ENCODE measurements at regions not wholly inside any gene's neighbourhood (a gene's known extent, or its start where the extent isn't known, plus 50 kb on each side); places are given as distances from the start of the nearest gene placed in this dataset.

DNA sequence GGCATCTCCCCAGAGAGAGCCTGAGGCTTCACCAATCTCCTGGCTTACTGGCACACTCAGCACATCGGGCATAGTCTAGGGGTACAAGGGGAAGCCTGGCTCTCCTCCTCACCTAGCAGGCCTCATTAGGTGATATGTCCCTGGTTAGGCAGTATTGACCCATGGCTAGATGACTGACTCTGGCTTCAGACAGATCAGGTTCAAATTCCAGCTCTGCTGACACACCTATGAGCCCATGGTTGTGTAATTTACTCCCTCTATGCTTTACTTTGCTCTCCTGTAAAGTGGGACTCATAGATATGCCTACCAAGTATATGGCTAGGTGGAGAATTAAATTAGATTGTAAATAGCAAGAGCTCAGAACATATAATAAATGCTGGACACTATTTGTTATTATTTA is 157.3 kb upstream of the IRX3 start:
- TF ChIP-seq FOXP2 (optimal IDR thresholded peaks at IDR 0.05; ENCODE audit: borderline replicate concordance, extremely low read depth, extremely low read length, insufficient read depth) (no peak), SIN3A (IDR thresholded peaks at IDR 0.05; ENCODE audit: borderline replicate concordance, insufficient read depth, low read length) (no peak), TAF1 (IDR thresholded peaks at IDR 0.05; ENCODE audit: borderline replicate concordance, insufficient read depth, low read length) (no peak), REST (IDR thresholded peaks at IDR 0.05; ENCODE audit: insufficient read depth in 1 of 2, low read depth in 2 of 2, low read length in 2 of 2) (no peak)

DNA sequence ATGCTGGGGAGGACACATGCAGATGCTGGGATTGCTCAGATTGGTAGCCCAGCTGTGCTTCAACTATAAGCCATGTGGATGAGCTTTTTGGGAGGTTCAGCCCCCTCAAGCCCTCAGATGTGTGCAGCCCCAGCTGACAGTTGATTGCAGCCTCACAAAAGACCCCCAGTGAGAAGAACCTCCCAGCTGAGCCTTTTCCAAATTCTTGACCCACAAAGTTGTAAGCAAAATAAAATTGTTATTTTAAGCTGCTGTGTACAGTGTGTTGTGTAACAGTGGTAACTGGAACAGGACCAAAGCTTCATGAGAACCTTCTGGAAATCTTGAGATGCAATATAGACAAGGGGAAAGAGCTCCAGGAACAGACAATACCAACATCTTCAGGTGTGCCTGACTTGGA is 156.8 kb upstream of the IRX3 start:
- TF ChIP-seq REST (IDR thresholded peaks at IDR 0.05; ENCODE audit: insufficient read depth in 1 of 2, low read depth in 2 of 2, low read length in 2 of 2) (no peak), FOXP2 (optimal IDR thresholded peaks at IDR 0.05; ENCODE audit: borderline replicate concordance, extremely low read depth, extremely low read length, insufficient read depth) (no peak), TAF1 (IDR thresholded peaks at IDR 0.05; ENCODE audit: borderline replicate concordance, insufficient read depth, low read length) (no peak), SIN3A (IDR thresholded peaks at IDR 0.05; ENCODE audit: borderline replicate concordance, insufficient read depth, low read length) (no peak)

DNA sequence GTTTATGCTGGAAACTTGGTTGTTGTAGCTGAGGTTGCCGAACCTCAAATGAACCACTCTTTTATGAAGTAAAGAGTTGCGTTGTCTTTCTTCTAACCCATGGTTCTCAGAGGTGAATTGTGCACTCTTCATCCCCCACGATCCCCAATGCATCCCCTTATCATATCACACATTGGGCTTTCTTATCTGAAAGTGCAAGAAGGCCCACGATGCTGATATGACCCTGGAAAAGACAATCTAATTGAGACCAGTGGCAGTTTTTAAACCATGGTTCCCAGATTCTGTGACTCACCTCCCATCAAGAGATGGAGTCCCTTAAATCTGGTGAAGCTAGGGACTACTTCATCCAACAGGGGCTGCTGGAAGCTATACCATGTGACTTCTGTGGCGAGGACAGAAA is 156.3 kb upstream of the IRX3 start:
- no peak for TF ChIP-seq SIN3A (IDR thresholded peaks at IDR 0.05; ENCODE audit: borderline replicate concordance, insufficient read depth, low read length)
- no peak for TF ChIP-seq POLR2AphosphoS5 (IDR thresholded peaks at IDR 0.05; ENCODE audit: low read depth, low read length)
- TF ChIP-seq FOXP2 (optimal IDR thresholded peaks at IDR 0.05; ENCODE audit: borderline replicate concordance, extremely low read depth, extremely low read length, insufficient read depth), result no peak
- no peak for TF ChIP-seq TAF1 (IDR thresholded peaks at IDR 0.05; ENCODE audit: borderline replicate concordance, insufficient read depth, low read length)
- no peak for TF ChIP-seq REST (IDR thresholded peaks at IDR 0.05; ENCODE audit: insufficient read depth in 1 of 2, low read depth in 2 of 2, low read length in 2 of 2)

DNA sequence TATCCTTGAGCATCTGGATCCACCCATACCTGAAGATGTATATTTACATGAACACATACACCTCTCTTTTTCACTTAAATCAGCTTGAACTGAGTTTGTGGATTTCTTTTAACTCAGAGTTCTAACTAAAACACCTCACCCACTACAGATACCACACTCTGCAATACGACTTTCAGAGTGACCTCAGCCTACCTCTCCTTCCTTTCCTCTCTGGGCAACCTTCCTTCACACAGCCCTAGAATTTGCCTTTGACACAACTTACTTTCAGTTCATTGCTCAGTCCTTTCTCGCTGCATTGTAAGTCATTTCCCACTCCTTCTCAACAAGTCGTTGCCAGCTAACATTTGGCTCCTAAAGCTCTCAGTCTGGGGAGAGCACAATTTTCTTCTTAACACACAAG is 151.9 kb upstream of the IRX3 start:
- TF ChIP-seq SIN3A (IDR thresholded peaks at IDR 0.05; ENCODE audit: borderline replicate concordance, insufficient read depth, low read length) (no peak), POLR2AphosphoS5 (IDR thresholded peaks at IDR 0.05; ENCODE audit: low read depth, low read length) (no peak), TAF1 (IDR thresholded peaks at IDR 0.05; ENCODE audit: borderline replicate concordance, insufficient read depth, low read length) (no peak), REST (IDR thresholded peaks at IDR 0.05; ENCODE audit: insufficient read depth in 1 of 2, low read depth in 2 of 2, low read length in 2 of 2) (no peak), FOXP2 (optimal IDR thresholded peaks at IDR 0.05; ENCODE audit: borderline replicate concordance, extremely low read depth, extremely low read length, insufficient read depth) (no peak)

GRCh38 chr16:54437921-54438320 is 151.3 kb upstream of the IRX3 start:
- no peak for TF ChIP-seq FOXP2 (optimal IDR thresholded peaks at IDR 0.05; ENCODE audit: borderline replicate concordance, extremely low read depth, extremely low read length, insufficient read depth)
- TF ChIP-seq POLR2AphosphoS5 (IDR thresholded peaks at IDR 0.05; ENCODE audit: low read depth, low read length), result no peak
- TF ChIP-seq SIN3A (IDR thresholded peaks at IDR 0.05; ENCODE audit: borderline replicate concordance, insufficient read depth, low read length), result no peak
- TF ChIP-seq TAF1 (IDR thresholded peaks at IDR 0.05; ENCODE audit: borderline replicate concordance, insufficient read depth, low read length), result no peak
- TF ChIP-seq REST (IDR thresholded peaks at IDR 0.05; ENCODE audit: insufficient read depth in 1 of 2, low read depth in 2 of 2, low read length in 2 of 2), result no peak
